IPS-15b (cell line): ENCODE measurements at regions not wholly inside any gene's neighbourhood (a gene's known extent, or its start where the extent isn't known, plus 50 kb on each side); places are given as distances from the start of the nearest gene placed in this dataset.
"Not testable (repeated sequence)": the region's sequence is repeated elsewhere in the genome, so short reads cannot be mapped to it uniquely, and the experiment has no call there.

ENCODE experiments used
- H3K27me3 ChIP-seq: one replicate; pipeline ENCODE4 v1.6.1; 2013; ENCODE audit warnings: low read length; ENCODE audit not compliant: control insufficient read depth, insufficient read depth
- H3K36me3 ChIP-seq: one replicate; pipeline ENCODE4 v1.6.1; 2013; ENCODE audit warnings: low read length; ENCODE audit not compliant: control insufficient read depth, insufficient read depth
- H3K4me1 ChIP-seq: one replicate; pipeline ENCODE4 v1.6.1; 2013; ENCODE audit warnings: mild to moderate bottlenecking, low read length; ENCODE audit not compliant: control insufficient read depth, insufficient read depth
- H3K4me3 ChIP-seq: one replicate; pipeline ENCODE4 v1.5.1; 2013; ENCODE audit warnings: low read depth, low read length
- H3K9ac ChIP-seq: one replicate; pipeline ENCODE4 v1.6.1; 2013; ENCODE audit warnings: low read depth, mild to moderate bottlenecking, low read length
- H3K9me3 ChIP-seq: one replicate; pipeline ENCODE4 v1.6.1; 2013; ENCODE audit warnings: mild to moderate bottlenecking, low read length; ENCODE audit not compliant: control insufficient read depth, insufficient read depth

DNA sequence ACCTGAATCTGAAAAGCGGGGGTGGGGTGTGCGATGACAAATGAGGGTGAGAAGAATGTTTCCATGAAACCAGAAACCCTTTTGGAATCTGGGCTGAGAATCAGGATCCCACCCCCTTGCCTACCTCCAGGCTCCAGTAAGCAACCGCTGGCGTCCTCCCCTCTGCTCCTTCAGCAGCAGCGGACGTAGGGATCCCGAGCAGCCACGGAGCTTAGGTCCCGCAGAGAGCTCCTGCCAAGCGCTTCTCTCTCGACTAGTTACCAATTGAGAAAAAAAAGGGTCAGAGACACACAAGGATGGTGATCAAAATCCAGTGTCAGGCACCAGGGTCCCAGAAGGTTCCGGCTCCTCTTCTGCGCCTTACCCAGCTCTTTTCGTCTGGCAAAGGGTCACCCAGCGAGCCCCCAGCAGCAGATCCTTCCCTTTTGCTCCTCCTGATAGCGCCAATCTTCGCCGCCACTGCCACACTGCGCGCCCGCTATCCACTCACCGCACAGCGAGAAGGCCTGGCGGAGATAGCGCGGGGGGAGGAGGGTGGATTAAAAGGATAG lies 733.5 kb downstream of the ZWINT start:
- peaks cover 37% of the 10 kb centered on the region for H3K27me3 ChIP-seq
- H3K4me3 ChIP-seq: no peak overlapping the region
- peak overlapping the region; percentile 24 for H3K9ac ChIP-seq
- no peaks in the 10 kb centered on the region for H3K9me3 ChIP-seq
- H3K36me3 ChIP-seq: no peaks in the 10 kb centered on the region
- peaks cover 2% of the 10 kb centered on the region for H3K4me1 ChIP-seq

DNA sequence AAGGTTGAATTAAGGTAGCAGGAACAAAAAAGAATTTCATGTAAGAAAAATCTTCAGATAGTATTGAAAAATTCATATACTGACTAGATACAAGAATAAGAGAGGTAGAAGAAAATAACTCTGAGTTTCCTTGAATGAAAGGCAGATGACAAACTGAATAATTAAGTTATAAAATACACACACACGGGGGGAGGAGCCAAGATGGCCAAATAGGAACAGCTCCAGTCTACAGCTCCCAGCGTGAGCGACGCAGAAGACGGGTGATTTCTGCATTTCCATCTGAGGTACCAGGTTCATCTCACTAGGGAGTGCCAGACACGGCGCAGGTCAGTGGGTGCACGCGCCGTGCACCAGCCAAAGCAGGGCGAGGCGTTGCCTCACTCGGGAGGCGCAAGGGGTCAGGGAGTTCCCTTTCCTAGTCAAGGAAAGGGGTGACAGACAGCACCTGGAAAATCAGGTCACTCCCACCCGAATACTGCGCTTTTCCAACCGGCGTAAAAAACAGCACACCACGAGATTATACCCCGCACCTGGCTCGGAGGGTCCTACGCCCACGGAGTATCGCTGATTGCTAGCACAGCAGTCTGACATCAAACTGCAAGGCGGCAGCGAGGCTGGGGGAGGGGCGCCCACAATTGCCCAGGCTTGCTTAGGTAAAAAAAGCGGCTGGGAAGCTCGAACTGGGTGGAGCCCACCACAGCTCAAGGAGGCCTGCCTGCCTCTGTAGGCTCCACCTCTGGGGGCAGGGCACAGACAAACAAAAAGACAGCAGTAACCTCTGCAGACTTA lies 759.2 kb downstream of the ZWINT start:
- not testable (repeated sequence) for H3K27me3 ChIP-seq, H3K9ac ChIP-seq, H3K9me3 ChIP-seq, H3K36me3 ChIP-seq, H3K4me1 ChIP-seq
- peak overlapping the region; percentile 50 for H3K4me3 ChIP-seq

DNA sequence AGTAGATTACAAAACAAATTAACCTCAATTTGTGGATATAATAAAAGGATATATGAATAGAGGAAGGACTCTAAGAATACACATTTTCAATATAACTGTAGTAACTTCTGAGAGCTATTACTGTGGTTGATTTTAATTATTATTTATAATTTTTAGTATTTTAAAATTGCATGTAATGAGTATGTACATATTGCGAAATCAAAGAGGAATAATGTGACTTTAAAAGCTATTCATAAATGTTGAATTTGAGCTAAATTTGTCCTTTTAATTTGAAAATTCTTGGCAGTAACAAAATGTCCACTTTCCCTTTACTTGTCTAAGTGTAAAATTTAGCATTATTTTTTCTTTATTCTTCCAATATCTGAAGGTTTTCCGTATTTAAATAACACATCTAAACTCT lies 750.6 kb upstream of the PCDH15 start:
- Histone ChIP-seq H3K9me3 (no peaks in the 10 kb centered on the region), H3K36me3 (no peaks in the 10 kb centered on the region), H3K4me3 (no peak overlapping the region), H3K27me3 (no peaks in the 10 kb centered on the region), H3K4me1 (no peaks in the 10 kb centered on the region), H3K9ac (no peak overlapping the region)

DNA sequence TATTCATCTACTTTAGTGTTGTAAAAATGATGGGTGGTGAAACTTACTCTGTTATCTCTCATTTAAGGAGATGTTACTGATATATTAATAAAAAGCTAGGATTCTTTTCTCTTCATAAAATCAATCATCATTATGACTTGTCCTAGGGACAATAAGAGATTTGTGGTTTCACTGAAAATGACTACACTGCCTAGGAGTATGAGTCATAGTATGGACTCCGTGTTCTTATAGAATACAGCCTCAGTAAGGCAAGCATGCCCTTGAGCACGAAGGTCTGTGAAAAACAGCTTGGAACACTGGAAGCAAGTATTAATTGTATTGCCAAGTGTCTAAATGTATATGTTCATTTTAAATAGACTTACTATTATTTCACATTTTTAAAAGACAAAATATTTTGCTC lies 749.2 kb upstream of the PCDH15 start:
- Histone ChIP-seq H3K4me1 (no peaks in the 10 kb centered on the region), H3K4me3 (no peak overlapping the region), H3K9ac (no peak overlapping the region), H3K36me3 (no peaks in the 10 kb centered on the region), H3K27me3 (no peaks in the 10 kb centered on the region), H3K9me3 (no peaks in the 10 kb centered on the region)

DNA sequence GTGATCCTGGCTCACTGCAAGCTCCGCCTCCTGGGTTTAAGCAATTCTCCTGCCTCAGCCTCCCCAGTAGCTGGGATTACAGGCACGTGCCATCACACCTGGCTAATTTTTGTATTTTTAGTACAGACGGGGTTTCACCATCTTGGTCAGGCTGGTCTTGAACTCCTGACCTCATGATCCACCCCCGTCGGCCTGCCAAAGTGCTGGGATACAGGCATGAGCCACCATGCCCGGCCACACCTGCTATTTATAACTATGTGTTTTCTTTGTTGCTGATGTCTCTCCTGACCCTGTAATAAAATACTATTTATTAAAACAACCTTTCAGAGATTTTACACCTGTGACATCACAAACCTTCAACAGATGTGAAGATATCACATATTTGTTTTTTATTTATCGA lies 736.5 kb upstream of the PCDH15 start:
- H3K4me3 ChIP-seq, H3K9me3 ChIP-seq, H3K27me3 ChIP-seq, H3K36me3 ChIP-seq, H3K4me1 ChIP-seq, H3K9ac ChIP-seq: not testable (repeated sequence)

DNA sequence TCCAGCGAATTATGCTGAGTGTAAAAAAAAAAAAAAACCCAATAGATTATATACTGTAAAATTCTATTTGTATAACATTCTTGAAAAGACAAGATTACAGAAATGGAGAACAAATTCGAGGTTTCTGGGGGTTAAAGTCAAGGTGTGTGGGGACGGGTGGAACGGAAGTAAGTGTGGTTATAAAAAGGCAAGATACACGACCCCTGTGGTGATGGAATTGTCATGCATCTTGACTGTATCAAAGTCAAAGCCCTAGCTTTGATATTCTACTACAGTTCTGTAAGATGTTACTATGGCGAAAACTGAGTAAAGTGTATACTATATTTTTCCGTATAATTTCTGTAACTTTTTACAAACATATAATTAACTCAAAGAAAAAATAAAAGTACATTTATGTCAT lies 718.2 kb upstream of the PCDH15 start:
- peaks cover 3% of the 10 kb centered on the region for H3K27me3 ChIP-seq
- H3K4me1 ChIP-seq: no peaks in the 10 kb centered on the region
- no peaks in the 10 kb centered on the region for H3K36me3 ChIP-seq
- H3K4me3 ChIP-seq: no peak overlapping the region
- no peak overlapping the region for H3K9ac ChIP-seq
- no peaks in the 10 kb centered on the region for H3K9me3 ChIP-seq

DNA sequence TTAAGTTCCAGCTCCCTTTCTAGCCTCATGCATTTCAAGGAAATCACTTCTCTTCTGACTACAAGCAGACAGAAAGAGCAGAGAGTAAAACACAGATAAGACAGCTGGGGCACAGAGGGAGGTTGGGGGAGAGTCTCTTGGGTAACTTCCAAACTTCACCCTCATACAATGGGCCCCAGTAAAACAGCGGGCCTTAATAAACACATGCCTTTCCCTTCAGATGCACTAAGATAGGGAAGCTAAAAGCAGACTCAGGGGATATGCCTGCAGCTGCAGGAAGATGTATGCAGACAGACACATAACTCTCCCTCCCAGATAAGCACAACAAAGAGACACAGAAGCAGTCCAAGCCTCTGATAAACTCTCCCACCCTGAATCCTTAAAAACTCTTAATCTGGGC lies 717.4 kb upstream of the PCDH15 start:
- H3K4me3 ChIP-seq, H3K9ac ChIP-seq, H3K4me1 ChIP-seq, H3K27me3 ChIP-seq, H3K9me3 ChIP-seq, H3K36me3 ChIP-seq: not testable (repeated sequence)

DNA sequence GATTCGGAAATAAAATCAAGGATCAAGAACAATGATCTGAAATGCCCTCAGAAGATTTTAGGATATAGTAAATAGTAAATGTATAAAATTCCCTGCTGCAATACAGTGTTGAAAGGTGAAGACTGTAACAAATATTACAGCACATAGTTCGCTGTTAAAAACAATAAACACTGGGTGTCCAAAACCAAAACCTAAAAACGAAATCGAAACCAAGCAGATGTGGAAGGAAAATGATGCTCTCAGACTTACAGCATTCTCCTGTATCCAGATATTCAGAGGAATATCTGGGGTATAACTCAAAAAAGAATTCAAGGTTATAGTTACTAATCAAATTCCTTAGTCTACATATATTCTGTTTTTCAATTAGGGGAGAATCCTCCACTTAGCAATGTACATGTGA lies 708.1 kb upstream of the PCDH15 start:
- Histone ChIP-seq H3K4me3 (no peak overlapping the region), H3K27me3 (no peaks in the 10 kb centered on the region), H3K9ac (no peak overlapping the region), H3K36me3 (no peaks in the 10 kb centered on the region), H3K9me3 (no peaks in the 10 kb centered on the region), H3K4me1 (no peaks in the 10 kb centered on the region)

DNA sequence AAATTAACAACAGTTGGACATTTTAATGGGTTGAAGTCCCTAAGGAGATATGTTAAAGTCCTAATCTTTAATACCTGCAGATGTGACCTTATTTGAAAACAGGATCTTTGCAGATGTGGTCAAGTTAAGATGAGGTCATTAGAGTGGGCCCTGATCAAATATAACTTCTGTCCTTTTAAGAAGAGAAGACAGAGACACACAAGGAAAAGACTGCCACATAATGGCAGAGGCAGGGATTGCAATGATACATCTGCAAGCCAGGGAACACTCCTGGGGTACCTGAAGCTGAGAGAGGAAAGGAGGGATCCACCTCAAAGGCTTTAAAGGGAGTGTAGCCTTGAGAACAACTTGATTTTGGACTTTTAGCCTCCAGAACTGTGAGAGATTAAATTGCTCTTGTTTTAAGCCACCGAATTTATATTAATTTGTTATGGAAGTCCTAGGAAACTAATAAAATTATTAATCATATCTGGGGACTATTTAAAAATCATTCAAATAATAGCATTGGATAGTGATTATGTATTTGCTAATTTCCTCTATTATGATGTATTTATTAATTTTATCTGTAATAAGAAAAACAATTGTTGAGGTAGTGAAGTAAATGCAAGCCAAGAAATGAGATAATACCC lies 700.0 kb upstream of the PCDH15 start:
- Histone ChIP-seq H3K9me3 (no peaks in the 10 kb centered on the region), H3K4me1 (no peaks in the 10 kb centered on the region)

DNA sequence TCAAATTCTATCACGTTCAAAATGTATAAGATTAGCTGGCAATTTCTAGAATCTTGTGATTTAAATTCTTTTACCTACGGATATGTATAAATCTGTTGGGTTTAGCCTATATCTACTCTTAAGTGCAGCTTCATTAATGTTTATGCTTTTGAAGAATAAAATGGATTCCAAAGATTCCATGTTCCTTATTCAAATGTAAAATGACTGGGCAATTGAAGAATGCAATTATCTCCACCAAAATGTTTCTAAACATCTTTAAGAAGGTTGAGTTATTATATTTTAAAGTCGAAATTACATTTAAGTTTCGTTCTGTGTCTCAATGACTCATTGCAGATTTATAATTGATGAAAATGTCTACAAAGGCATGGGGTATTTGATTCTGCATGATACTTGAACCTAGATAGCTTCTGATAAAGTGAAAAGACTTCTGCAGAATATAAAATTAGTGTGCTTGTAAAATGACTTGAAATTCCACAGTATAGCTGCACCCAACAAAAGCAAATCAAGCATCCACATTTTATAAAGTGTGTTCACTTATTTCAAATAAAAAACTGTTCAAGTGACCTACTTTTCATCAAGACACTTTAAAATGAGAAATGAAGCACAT lies 697.0 kb upstream of the PCDH15 start:
- H3K36me3 ChIP-seq: no peaks in the 10 kb centered on the region
- no peaks in the 10 kb centered on the region for H3K27me3 ChIP-seq
- H3K4me1 ChIP-seq: no peaks in the 10 kb centered on the region
- H3K9ac ChIP-seq: no peak overlapping the region
- H3K4me3 ChIP-seq: no peak overlapping the region
- no peaks in the 10 kb centered on the region for H3K9me3 ChIP-seq

More for the DNA sequence above, 700.0 kb upstream of the PCDH15 start:
- Histone ChIP-seq H3K9ac (no peak overlapping the region), H3K36me3 (no peaks in the 10 kb centered on the region), H3K27me3 (no peaks in the 10 kb centered on the region), H3K4me3 (no peak overlapping the region)

DNA sequence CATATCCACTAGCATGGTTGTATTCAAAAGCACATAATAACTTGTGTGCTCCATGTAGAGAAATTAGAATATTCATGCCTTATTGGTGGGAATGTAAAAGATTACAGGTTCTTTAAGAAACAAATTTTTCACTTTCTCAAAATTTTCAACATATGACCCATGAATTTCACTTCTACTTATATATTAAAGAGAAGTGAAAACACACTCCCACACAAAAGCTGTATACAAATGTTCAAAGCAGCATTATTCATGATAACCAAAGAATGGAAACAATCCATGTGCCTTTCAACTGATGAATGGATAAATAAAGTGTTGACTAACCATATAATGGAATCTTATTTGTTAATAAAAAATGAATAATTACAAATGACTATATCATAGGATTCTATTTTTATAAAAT lies 694.5 kb upstream of the PCDH15 start:
- no peaks in the 10 kb centered on the region for H3K9me3 ChIP-seq
- no peak overlapping the region for H3K9ac ChIP-seq
- H3K4me3 ChIP-seq: no peak overlapping the region
- no peaks in the 10 kb centered on the region for H3K27me3 ChIP-seq
- no peaks in the 10 kb centered on the region for H3K36me3 ChIP-seq
- no peaks in the 10 kb centered on the region for H3K4me1 ChIP-seq

DNA sequence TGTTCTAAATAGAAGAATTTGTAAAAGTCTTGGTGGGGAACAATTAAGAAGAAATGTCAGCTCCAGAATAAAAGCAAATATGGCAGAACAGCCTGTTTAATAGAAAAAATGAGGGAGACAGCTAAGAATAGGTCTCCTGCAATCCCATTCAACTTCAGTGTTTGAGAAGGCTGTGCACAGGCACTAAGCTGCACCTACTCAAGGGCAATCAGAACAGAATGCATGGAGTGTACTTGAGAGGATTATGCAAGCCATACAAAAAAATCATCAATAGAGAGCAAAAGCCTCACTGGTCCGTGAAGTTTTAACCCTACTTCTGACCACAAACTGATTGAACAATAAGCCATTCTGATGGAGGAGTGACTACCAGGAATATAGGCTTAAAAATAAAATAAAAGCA lies 690.7 kb upstream of the PCDH15 start:
- no peaks in the 10 kb centered on the region for H3K36me3 ChIP-seq
- H3K27me3 ChIP-seq: no peaks in the 10 kb centered on the region
- H3K4me3 ChIP-seq: no peak overlapping the region

More for the DNA sequence above, 690.7 kb upstream of the PCDH15 start:
- no peaks in the 10 kb centered on the region for H3K9me3 ChIP-seq
- H3K9ac ChIP-seq: no peak overlapping the region
- H3K4me1 ChIP-seq: no peaks in the 10 kb centered on the region
